ENCODE measurements at regions not wholly inside any gene's neighbourhood (a gene's known extent, or its start where the extent isn't known, plus 50 kb on each side); places are given as distances from the start of the nearest gene placed in this dataset.
A peak's percentile ranks its signal among the peaks of the same experiment; 100 is the strongest.
"Not testable (repeated sequence)": the region's sequence is repeated elsewhere in the genome, so short reads cannot be mapped to it uniquely, and the experiment has no call there.

GRCh38 chr17:63173903-63174302 lies 207.9 kb downstream of the TANC2 start:
- DNase-seq, result no peak

GRCh38 chr17:63178530-63178929 lies 212.5 kb downstream of the TANC2 start:
- DNase-seq, result peak in 1 of 2 donors; percentile 32

GRCh38 chr17:63181856-63182255 lies 215.8 kb downstream of the TANC2 start:
- DNase-seq, result no peak

DNA sequence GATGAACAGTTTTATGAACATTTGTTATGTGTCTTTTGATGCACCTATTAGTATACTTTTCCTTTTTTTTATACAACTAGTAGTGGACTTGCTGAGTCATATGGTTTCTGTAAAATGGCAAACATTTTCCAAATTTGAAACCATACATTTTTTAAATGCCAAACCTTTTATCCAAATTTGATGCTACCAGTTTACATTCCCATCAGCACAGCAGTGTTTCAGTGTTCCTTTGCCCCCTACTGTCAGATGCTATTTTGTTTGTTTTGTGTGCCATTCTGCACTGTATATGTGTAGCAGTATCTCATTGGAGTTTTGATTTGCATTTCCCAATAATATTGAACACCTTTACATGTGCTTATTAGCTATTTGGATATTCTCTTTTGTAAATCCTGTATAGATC lies 219.4 kb downstream of the TANC2 start:
- no peak for DNase-seq

- DNase-seq, result no peak
These were observed 223.0 kb downstream of the TANC2 start for GRCh38 chr17:63189082-63189481.

DNA sequence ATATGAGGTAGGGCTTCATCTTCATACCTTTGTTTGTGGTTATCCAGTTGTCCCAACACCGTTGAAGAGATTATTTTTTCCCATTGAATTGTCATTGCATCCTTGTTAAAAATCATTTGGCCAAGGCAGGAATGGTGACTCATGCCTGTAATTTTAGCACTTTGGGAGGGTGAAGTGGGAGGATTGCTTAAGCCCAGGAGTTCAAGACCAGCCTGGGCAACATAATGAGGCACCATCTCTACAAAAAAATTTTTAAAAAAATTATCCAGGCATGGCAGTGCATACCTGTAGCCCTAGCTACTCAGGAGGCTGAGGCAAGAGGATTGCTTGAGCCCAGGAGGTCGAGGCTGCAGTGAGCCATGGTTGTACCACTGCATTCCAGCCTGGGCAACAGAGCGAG lies 223.9 kb downstream of the TANC2 start:
- no peak for DNase-seq

DNA sequence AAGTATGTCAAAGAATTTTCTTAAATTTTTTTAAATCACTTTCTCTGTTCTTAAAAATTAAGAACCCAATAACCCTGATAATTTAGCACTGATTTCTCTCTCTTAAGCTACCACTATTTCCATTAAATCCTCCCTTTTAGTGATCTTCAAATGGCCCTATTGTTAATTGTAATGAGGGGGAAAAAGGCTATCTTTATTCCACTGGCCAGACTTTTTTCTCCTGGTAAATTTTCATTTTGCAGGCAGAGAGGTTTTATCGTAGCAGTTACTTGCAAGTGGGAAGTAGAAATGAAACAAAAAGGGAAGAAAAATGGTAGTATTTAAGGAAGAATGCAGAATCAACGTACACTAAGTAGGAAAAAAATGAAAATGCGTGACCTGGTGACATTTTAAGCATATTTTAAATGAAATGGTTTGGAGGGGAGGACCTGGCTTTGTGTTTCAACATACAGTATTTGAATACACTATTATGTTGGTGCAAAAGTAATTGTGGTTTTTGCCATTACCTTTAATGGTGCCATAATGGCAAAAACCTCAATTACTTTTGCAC lies 224.9 kb downstream of the TANC2 start:
- DNase-seq, result no peak

- DNase-seq, result no peak
These were observed 225.6 kb downstream of the TANC2 start for GRCh38 chr17:63191610-63192009.

GRCh38 chr17:63193827-63194226 lies 227.8 kb downstream of the TANC2 start:
- DNase-seq, result no peak

DNA sequence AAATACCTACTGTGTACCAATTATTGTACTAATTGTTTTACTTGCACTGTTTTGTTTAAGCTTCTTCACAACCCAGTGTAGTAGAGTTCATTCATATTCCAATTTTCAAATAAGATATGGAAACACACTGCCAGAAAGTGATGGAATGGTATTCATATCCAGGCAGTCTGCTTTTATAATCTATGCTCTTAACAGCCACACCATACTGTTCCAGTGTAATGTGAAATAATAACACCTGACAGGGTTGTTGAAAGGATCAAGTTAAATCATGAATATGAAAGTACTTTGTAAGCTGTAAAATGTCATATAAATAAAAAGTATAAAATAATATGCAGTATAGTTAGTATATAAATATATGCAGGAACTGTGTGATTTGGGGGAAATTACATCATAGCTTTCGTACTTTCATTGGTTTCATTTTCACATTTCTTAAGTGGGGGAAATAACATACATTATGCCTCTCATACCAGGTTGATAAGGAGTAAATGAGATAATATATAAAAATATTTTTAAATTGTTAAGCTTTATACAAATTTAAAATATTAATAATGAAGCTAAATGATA lies 230.8 kb downstream of the TANC2 start:
- DNase-seq, result no peak

DNA sequence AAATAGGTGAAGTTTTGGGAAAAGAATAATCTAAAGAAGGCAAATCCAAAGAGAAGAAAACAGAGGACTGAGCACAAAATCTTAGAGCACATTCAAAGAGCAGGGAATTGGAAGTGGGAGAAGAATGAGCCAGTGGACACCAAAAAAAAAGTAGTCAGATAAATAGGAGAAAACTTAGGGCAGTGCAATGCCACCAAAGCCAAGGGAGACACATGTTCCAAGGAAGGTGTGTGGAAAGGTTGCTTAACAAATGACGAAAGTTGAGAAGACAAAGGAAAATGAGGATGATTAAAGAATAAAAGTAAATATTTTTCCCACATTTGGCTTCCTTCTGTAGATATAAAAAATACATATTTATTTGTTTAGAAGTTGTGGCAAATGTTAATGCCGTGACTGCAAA lies 237.6 kb downstream of the TANC2 start:
- no peak for DNase-seq

DNA sequence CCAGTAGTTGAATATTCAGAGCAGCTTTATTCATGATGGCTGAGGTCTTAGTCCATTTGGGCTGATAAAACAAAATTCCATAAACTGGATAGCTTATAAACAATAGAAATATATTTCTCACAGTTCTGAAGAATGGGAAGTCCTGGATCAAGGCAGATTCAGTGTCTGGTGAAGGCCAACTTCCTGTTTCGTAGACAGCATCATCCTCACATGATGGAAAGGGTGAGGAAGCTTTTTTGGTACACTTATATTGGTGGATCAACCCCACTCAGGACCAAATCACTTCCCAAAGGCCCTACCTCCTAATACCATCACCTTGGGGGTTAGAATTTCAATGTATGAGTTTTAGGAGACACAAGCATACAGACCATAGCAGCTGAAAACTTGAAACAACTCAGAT lies 224.2 kb downstream of the CYB561 start:
- DNase-seq, result no peak

- DNase-seq, result no peak
These were observed 223.5 kb downstream of the CYB561 start for GRCh38 chr17:63222655-63223054.

- no peak for DNase-seq
These were observed 222.7 kb downstream of the CYB561 start for GRCh38 chr17:63223212-63223911.

DNA sequence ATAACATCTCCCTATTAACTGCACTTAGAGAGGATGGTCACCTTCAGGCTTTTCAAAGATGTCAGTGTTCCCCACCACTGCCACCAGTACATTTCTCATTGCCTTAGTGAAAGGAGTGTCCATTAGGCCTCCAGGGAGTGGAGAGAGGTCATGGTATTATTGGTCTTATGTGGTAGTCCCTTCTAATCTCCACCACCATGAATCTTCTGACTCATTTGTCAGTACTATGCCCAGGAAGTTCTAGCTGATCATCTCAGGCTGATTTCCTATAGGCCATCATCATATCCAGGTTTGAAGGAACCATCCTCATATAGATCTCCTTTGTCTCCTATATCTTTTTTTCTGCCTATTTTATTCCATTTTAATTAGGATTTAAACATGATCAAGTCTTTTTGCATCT lies 221.5 kb downstream of the CYB561 start:
- no peak for DNase-seq

- not testable (repeated sequence) for DNase-seq
These were observed 219.4 kb downstream of the CYB561 start for GRCh38 chr17:63226720-63227119.

- DNase-seq, result not testable (repeated sequence)
These were observed 215.0 kb downstream of the CYB561 start for GRCh38 chr17:63231015-63231620.

GRCh38 chr17:63232565-63233310 lies 213.4 kb downstream of the CYB561 start:
- no peak for DNase-seq

GRCh38 chr17:63240106-63240505 lies 206.0 kb downstream of the CYB561 start:
- no peak for DNase-seq

DNA sequence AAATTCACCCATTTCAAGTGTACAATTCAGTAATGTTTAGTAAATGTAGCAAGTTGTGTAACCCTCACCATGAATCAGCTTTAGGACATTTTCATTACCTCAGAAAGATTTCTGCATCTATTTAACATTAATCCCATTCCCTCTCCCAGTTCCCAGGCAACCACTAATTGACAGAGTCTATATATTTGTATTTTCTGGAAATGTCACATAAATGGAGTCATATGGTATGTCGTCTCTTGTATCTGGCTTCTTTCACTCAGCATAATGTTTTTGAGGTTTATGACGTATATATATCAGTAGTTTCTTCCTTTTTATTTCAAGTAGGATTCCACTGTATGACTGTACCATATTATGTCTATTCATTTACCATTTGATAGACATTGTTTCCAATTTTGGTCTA lies 199.8 kb downstream of the CYB561 start:
- DNase-seq, result no peak

GRCh38 chr17:63247706-63248105 lies 198.4 kb downstream of the CYB561 start:
- no peak for DNase-seq

DNA sequence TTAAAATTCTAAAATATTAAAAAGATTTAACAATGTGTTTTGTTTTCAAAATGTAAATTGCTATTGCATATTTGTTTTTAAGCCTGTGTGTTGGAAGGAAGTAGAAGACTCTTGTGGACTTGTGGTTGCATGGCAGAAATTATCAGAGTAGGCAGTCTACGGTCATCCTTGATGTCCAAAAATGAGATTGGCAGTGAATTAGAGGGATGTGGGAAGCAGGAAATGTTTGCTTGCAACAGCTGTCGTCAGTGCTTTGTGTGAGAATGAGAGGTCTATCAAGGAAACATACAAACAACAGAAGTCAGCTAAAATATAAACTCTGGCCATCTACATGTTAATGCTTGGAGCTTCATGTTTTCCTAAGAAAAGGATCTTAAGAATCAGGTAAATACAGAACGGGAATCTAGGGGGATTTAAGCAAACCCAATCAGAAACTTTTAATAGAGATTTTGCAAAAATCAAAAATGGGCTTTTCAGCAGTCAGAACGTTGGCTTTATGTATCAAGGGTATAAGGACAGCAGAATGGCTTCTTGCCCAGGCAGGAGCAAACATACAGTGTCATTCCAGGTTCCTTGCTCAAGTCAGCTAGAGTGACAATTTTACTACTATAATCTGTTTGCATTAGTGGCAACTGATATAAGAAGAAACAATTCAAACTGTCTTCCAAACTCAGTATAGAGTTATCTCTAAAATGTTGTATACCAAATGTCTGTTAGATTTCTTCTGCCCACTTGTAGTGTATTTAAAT lies 196.7 kb downstream of the CYB561 start:
- DNase-seq, result peak in 1 of 2 donors; percentile 37

Data from right lung (tissue), 2 donors.